ENCODE measurements at regions not wholly inside any gene's neighbourhood (a gene's known extent, or its start where the extent isn't known, plus 50 kb on each side); places are given as distances from the start of the nearest gene placed in this dataset.

- no peak for DNase-seq (ENCODE audit: extremely low read depth, low read depth)
- TF ChIP-seq, protein P1, sequence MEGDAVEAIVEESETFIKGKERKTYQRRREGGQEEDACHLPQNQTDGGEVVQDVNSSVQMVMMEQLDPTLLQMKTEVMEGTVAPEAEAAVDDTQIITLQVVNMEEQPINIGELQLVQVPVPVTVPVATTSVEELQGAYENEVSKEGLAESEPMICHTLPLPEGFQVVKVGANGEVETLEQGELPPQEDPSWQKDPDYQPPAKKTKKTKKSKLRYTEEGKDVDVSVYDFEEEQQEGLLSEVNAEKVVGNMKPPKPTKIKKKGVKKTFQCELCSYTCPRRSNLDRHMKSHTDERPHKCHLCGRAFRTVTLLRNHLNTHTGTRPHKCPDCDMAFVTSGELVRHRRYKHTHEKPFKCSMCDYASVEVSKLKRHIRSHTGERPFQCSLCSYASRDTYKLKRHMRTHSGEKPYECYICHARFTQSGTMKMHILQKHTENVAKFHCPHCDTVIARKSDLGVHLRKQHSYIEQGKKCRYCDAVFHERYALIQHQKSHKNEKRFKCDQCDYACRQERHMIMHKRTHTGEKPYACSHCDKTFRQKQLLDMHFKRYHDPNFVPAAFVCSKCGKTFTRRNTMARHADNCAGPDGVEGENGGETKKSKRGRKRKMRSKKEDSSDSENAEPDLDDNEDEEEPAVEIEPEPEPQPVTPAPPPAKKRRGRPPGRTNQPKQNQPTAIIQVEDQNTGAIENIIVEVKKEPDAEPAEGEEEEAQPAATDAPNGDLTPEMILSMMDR (IDR thresholded peaks at IDR 0.05; ENCODE audit: low read depth, low read length, missing control alignments) = no peak
- no peak overlapping the region for H3K4me3 ChIP-seq (replicated peaks; ENCODE audit: low read depth, low read length)
Observed at GRCh38 chr2:105541189-105542050, 142.6 kb upstream of the FHL2 start.

DNA sequence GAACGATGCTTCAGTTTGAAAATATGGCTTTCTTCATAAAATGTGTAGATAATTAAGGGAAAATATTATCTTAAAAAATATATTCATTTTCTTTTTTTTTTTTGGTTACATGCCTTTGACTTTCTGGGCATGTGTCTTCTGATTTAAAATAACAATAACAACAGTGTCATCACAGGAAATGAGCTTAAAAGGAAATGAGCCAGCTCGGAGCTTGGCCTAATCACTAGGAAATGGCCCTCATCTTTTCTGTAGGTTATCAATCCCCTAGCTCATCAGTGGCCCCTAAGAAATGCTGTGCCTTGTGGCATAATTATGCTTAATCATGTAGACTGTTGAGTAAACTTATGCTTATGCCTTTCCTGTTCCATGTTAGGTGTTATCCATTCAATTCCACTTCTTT, 141.8 kb upstream of the FHL2 start:
- H3K4me3 ChIP-seq (replicated peaks; ENCODE audit: low read depth, low read length) = no peak overlapping the region
- TF ChIP-seq, protein P1 (IDR thresholded peaks at IDR 0.05; ENCODE audit: low read depth, low read length, missing control alignments) = no peak
- no peak for DNase-seq (ENCODE audit: extremely low read depth, low read depth)

- TF ChIP-seq, protein P1 (IDR thresholded peaks at IDR 0.05; ENCODE audit: low read depth, low read length, missing control alignments) = no peak
- no peak overlapping the region for H3K4me3 ChIP-seq (replicated peaks; ENCODE audit: low read depth, low read length)
- no peak for DNase-seq (ENCODE audit: extremely low read depth, low read depth)
Observed at GRCh38 chr2:105539331-105539730, 140.5 kb upstream of the FHL2 start.

DNA sequence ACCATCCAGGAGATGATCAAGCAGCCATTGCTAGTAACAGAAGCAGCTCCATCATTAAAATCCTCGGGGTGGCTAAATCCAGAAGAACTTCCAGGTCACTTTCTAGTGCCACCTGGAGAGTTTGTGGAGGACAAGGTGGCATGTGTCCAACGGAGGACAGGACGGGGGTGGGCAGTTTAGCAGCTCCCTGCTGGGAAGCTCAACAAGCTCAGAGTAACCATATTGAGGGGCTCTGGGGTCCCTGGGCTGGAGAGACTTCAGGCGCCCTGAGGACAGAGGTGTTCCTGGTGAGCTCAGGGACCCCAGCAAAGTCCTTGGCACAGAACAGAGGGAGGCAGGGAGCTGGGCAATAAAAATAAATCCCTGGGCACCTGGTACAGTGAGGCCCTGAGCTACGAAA, 140.0 kb upstream of the FHL2 start:
- no peak overlapping the region for H3K4me3 ChIP-seq (replicated peaks; ENCODE audit: low read depth, low read length)
- no peak for DNase-seq (ENCODE audit: extremely low read depth, low read depth)
- TF ChIP-seq, protein P1 (IDR thresholded peaks at IDR 0.05; ENCODE audit: low read depth, low read length, missing control alignments) = no peak

DNA sequence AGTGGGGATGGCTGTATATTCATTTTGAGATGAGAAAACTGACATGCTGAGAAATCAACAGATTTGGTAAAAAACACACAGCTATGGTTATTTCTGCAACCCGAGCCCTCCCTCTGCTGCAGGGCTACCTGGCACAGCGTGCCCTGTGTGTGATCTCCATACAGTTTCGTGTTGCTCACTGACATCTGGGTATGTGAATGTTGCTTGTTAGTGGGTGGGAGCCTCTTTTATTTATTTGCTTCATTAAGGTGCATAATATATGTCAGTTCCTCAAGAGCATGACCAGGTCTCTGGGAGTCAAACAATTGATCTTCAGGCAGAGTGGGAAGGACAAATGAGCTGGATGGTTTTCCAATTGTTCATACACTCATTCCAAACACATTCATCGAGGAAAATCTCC, 139.1 kb upstream of the FHL2 start:
- H3K4me3 ChIP-seq (replicated peaks; ENCODE audit: low read depth, low read length) = no peak overlapping the region
- DNase-seq (ENCODE audit: extremely low read depth, low read depth) = no peak
- TF ChIP-seq, protein P1 (IDR thresholded peaks at IDR 0.05; ENCODE audit: low read depth, low read length, missing control alignments) = no peak

- TF ChIP-seq, protein P1 (IDR thresholded peaks at IDR 0.05; ENCODE audit: low read depth, low read length, missing control alignments) = no peak
- H3K4me3 ChIP-seq (replicated peaks; ENCODE audit: low read depth, low read length) = no peak overlapping the region
- no peak for DNase-seq (ENCODE audit: extremely low read depth, low read depth)
Observed at GRCh38 chr2:105537466-105537865, 138.6 kb upstream of the FHL2 start.
